ENCODE measurements at regions not wholly inside any gene's neighbourhood (a gene's known extent, or its start where the extent isn't known, plus 50 kb on each side); places are given as distances from the start of the nearest gene placed in this dataset.

DNA sequence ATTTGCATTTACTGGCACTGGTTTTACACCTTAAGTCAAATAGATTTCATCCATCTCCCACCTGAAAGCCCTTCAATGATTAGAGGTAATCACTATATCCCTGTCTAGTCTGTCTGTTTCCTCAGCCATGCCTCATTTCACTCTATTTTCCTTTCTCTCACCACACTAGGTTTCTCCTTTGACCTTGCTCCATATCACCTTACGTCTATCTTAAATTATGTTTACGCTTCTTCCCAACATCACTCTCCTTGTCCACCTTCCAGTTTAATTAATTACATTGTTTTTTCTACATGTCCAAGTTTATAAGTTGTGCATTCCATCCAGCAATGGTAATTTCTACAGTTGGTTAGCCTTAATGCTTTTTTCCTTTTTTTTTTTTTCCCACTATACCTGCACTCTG lies 396.7 kb upstream of the PDZRN3 start:
- ATAC-seq (no peak), DNase-seq (no peak)
- Histone ChIP-seq H3K36me3 (ENCODE audit: insufficient read depth in 1 of 2, low read depth in 1 of 2) (no peaks in the 10 kb centered on the region), H3K9me3 (no peaks in the 10 kb centered on the region), H3K4me3 (no peak overlapping the region), H3K4me1 (no peaks in the 10 kb centered on the region), H3K27me3 (ENCODE audit: insufficient read depth in 3 of 3, low read length in 2 of 3) (peaks cover 0 to 4% (median 0%) of the 10 kb centered on the region in 3 donors), H3K27ac (no peak overlapping the region)
- no peak for TF ChIP-seq CTCF (IDR thresholded peaks at IDR 0.05)
- WGBS, 3 donors, result 62 to 72% (median 62%) methylated on average over 2 of the region's 2 CpGs
- intact Hi-C loops (cut with DNase I), result no loop called here

- intact Hi-C loops (cut with DNase I), result no loop called here
- H3K27me3 ChIP-seq (ENCODE audit: insufficient read depth in 3 of 3, low read length in 2 of 3), result no peaks in the 10 kb centered on the region
- H3K27ac ChIP-seq, result no peak overlapping the region
- no peak for DNase-seq
- no peak for TF ChIP-seq CTCF (IDR thresholded peaks at IDR 0.05)
- H3K4me3 ChIP-seq, result no peak overlapping the region
- no peaks in the 10 kb centered on the region for H3K36me3 ChIP-seq (ENCODE audit: insufficient read depth in 1 of 2, low read depth in 1 of 2)
- WGBS, 3 donors, result 64 to 66% (median 65%) methylated on average over 4 of the region's 4 CpGs
- no peaks in the 10 kb centered on the region for H3K9me3 ChIP-seq
- H3K4me1 ChIP-seq, result no peaks in the 10 kb centered on the region
- ATAC-seq, result no peak
Measured at GRCh38 chr3:74009961-74010844, 385.5 kb upstream of the PDZRN3 start.

GRCh38 chr3:74004386-74004785 lies 379.6 kb upstream of the PDZRN3 start:
- DNase-seq (no peak), ATAC-seq (no peak)
- no peak for TF ChIP-seq CTCF (IDR thresholded peaks at IDR 0.05)
- H3K27ac ChIP-seq, result no peak overlapping the region
- H3K36me3 ChIP-seq (ENCODE audit: insufficient read depth in 1 of 2, low read depth in 1 of 2), result no peaks in the 10 kb centered on the region
- WGBS, 3 donors, result 64 to 80% (median 72%) methylated on average over 3 of the region's 3 CpGs
- no peaks in the 10 kb centered on the region for H3K4me1 ChIP-seq
- no peak overlapping the region for H3K4me3 ChIP-seq
- no peaks in the 10 kb centered on the region for H3K9me3 ChIP-seq
- intact Hi-C loops (cut with DNase I), result no loop called here
- H3K27me3 ChIP-seq (ENCODE audit: insufficient read depth in 3 of 3, low read length in 2 of 3), result no peaks in the 10 kb centered on the region

DNA sequence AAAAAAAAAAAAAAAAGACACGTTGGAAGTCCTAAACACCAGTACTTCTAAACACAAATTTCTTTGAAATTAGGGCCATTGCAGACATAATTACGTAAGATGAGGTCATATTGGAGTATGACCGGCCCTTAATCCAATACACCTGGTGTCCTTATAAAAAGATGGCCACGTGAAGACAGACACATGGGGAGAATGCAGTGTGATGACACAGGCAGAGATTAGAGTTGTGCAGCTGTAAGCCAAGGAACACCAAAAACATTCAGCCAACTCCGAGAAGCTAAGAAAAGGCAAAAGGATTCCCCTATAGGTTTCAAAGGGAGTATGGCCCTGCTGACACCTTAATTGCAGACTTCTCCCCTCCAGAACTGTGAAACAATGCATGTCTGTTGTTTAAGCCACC lies 379.0 kb upstream of the PDZRN3 start:
- no peaks in the 10 kb centered on the region for H3K36me3 ChIP-seq (ENCODE audit: insufficient read depth in 1 of 2, low read depth in 1 of 2)
- DNase-seq (no peak), ATAC-seq (no peak)
- no peaks in the 10 kb centered on the region for H3K27me3 ChIP-seq (ENCODE audit: insufficient read depth in 3 of 3, low read length in 2 of 3)
- H3K9me3 ChIP-seq, result no peaks in the 10 kb centered on the region
- no peaks in the 10 kb centered on the region for H3K4me1 ChIP-seq
- no peak overlapping the region for H3K27ac ChIP-seq
- no peak overlapping the region for H3K4me3 ChIP-seq
- intact Hi-C loops (cut with DNase I), result no loop called here
- no peak for TF ChIP-seq CTCF (IDR thresholded peaks at IDR 0.05)
- 42 to 52% (median 46%) methylated on average over 5 of the region's 5 CpGs for WGBS, 3 donors

- DNase-seq (no peak), ATAC-seq (no peak)
- WGBS, 3 donors, result 68 to 74% (median 70%) methylated on average over 2 of the region's 2 CpGs
- no peaks in the 10 kb centered on the region for H3K4me1 ChIP-seq
- TF ChIP-seq CTCF (IDR thresholded peaks at IDR 0.05), result no peak
- intact Hi-C loops (cut with DNase I), result no loop called here
- H3K27me3 ChIP-seq (ENCODE audit: insufficient read depth in 3 of 3, low read length in 2 of 3), result no peaks in the 10 kb centered on the region
- H3K9me3 ChIP-seq, result no peaks in the 10 kb centered on the region
- H3K36me3 ChIP-seq (ENCODE audit: insufficient read depth in 1 of 2, low read depth in 1 of 2), result no peaks in the 10 kb centered on the region
- no peak overlapping the region for H3K27ac ChIP-seq
- H3K4me3 ChIP-seq, result no peak overlapping the region
Measured at GRCh38 chr3:74001436-74001835, 376.7 kb upstream of the PDZRN3 start.

All from psoas muscle (tissue), 7 donors.